NCI-H345 treated with DMSO at 0.1 percent for 48 hours (cell line): ENCODE measurements at regions not wholly inside any gene's neighbourhood (a gene's known extent, or its start where the extent isn't known, plus 50 kb on each side); places are given as distances from the start of the nearest gene placed in this dataset.

ENCODE experiments used
- DNase-seq: peaks from one replicate; lab custom pipeline; 2025; ENCODE audit not compliant: unreplicated experiment; lab: John Stamatoyannopoulos, UW

DNA sequence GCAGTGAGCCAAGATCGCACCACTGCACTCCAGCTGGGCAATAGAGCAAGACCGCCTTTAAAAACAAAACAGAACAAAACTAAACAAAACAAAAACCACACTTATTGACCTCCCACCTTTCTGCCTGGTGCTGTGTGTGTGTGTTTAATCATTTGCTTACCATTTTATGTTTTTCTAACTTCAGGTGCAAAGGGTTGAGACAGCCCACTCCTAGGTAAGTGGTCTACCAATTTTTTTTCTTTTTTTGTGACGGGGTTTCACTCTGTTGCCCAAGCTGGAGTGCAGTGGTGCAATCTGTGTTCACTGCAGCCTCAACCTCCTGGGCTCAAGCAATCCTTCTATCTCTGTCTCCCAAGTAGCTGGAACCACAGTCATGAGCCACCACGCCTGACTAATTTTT is 65.8 kb downstream of the SALL1 start:
- no peak for DNase-seq

DNA sequence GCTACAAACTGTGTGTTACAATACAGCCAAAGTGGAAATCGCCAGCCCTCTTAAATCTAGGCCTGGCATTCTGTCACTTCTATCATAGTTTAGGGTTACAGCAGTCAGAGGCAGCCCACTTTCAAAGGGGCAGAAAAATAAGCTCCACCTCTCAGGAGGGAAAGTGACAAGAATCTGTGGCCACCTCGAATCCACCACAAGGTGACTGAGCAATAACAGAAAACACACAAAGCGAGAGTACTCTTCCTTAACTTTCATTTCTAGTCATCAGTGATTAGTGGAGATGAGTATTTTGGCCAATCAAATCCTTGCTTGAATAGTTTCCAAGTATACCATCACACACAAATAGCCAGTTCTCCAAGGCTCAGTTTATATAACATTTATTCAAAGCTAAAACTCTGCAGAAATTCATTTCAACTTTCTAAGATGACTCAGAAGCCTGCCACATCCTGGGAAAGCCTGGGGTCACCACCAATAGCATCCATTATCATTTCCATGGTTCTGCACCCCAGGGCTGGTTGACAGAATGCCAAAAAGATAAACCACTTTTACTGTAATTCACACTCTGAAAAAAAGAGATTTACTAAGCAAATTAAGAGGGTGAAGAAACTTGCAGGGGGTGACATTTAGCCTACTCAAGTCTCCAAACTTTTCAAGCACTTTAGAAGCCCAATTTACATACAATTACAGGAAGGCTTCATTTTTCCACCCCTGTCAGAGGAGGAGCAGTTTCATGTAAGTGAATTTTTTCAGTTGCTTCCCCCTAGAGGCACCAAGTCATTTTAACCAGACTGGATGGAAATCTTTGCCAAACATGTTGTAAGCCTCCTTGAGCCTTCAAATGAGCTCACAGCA is 66.8 kb downstream of the SALL1 start:
- DNase-seq, result no peak

DNA sequence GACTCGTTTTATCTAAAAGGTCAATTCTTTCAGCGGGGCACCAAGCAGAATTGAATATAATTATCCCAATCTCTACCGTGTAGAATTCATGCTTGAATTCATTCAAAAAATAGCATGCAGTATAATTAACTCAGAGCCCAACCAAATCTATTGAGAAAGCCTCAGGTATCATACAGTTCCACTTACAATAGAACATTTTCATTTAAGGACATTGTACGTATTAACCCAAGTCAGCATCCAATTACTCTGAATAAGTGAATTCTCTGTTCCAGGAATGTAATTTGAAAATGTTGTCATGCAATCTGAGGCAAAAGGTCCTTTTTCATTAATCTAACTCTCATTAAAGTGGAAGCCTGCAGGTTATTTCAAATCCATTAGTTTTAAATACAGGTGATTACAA is 78.5 kb downstream of the SALL1 start:
- no peak for DNase-seq

DNA sequence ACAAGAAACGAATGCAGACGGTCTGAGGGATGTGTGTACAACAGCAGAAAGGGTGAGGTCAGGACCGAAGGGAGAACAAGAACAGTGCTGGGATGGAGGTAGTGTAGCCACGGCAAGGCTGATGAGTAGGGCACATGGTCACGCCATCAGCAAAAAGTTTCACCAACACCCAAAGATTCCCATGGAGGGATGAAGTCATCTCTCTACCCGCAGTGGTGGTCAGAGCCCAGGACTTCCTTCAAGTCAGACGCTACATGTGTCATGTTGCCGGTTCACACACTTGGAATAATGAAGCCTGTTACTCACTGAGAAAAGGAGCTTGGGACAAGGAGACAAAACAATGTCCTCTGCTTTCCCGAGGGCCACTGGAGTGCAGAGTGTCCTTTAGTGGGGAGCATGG is 79.7 kb downstream of the SALL1 start:
- no peak for DNase-seq

DNA sequence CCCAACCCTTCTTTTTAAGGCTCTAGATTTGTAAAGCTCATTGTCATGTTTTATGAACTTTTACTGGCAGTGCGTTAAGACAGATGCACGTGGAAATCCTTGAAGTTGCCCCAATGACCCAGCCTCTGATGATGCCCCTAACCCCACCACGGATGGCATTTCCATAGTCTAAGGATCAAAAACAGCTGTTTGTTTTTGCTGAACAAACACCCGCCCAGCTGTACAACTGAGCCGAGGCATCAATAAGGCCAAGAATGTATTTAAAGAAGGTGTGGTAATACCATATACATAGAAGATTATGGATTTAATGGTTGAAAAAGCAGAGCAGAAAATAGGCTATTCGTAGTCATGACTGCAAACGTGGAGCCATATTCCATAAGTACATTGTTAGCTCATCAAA is 83.7 kb downstream of the SALL1 start:
- DNase-seq, result no peak

DNA sequence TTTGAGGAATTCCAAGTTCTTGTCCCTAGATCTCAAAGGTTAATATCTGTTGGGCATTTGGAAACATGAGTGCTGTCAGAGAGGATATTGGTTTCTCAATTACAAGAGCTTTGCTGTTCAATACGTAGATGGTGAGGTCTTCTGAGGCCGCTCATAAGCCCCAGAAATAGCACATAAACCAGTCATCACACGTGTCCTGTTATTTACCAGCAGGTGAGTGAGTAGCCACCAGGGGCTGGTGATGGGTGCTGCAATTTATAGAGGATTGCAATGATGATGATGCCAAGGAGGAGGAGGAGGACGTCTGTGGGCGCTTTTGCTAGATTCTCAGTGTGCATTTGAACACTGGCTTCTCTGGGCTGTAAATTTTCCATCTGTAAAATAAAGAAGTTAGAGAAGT is 89.0 kb downstream of the SALL1 start:
- DNase-seq, result no peak

DNA sequence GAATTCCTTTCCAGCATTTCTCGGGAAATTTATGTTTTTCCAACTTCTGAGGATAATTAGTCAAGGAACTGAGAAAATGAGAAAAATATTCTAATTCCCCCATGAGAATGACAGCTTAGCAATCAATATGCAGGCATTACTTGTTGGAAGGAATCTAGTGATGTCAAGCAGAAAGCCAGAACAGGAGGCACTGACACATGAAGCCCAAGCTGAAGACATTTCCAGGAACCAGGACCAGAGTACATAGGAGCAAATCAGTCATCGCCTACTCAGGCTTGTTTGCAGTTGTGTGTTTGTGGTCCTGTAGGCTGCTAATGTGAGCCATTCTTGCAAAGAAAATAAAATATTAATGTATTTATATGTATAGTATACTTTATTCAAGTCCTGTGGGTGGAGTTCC is 89.7 kb downstream of the SALL1 start:
- no peak for DNase-seq

DNA sequence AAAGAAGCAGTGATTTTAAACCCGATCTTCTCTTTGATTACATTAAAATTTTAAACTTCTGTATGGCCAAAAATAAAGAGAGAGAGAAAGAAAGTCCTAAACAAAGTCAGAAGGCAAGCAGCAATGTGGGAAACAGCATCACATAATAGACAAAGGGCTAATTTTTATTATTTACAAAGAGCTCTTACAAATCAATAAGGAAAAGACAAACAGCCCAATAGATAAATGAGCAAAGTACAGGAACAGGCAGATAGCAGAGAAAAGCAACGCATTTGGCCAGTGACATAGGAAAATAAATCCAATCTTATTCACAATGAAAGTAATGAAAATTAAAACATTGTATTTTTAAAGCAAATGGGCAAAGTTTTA is 93.1 kb downstream of the SALL1 start:
- no peak for DNase-seq

DNA sequence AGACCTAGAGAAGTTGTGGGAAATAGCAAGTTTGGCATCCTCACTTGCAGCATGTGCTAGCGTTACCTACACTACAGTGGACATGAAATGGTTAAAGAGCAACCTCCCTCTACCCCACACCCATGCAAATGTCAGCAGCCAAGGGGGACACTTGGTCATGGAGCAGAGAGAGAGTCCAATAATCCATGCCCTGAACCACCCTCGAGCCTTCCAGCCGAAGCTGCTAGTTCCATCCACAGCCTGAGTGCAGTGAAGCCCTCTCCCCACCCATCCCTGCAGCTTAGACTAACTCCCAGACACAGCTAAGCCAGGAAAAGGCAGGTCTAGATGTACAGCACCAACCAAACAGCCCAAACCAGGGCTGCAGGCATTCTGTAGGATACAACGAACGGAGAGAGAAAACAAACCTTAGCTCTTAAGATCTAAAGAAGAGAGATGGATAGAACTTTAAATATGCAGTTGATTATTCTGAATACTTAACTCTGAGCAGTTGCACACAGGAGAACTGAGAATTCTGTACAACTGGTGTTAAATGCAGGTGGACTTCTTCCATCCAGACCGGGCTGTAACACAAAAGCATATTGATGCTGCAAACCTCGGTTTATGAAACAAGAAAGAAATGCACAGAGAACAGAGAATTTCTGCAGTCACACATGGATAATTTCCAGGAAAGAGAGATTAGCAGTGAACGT is 93.8 kb downstream of the SALL1 start:
- no peak for DNase-seq

DNA sequence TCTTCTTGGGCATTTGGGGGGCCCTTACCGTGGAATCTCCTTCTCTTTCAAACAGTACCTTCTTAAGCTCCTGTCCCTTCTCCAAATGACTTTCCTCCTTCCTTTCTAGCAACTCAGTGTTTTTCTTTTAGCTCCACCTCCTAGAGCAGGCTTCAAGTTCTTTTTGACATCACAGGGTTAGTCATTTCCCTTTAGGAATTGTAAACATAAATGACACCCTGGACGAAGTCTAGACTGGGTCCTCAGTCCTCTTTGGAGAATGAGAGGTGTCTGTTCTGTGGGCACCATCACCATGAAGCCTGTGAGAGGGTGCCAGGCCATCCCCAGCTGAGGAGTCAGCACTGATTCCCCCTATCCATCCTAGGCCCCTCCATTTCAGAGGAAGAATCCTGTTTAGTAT is 94.7 kb downstream of the SALL1 start:
- DNase-seq, result no peak

DNA sequence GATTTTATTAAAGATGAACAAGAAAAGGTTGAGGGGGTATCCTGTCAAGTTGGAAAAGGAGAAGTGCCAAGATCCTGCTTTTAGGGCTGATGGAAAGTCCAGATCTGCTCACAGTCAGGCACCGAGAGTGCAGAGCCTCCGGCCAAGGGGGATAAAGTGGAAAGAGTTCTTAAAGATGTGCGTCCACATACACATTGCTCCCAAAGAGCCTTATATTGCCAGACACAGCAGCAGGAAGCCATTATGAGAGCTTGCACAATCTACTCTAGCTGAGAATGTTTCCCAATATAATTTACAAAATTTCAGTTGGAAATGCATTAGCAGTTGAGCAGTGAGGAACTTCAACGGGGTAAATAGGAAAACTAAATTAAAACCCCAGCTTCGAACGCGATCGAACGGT is 95.6 kb downstream of the SALL1 start:
- DNase-seq, result no peak

DNA sequence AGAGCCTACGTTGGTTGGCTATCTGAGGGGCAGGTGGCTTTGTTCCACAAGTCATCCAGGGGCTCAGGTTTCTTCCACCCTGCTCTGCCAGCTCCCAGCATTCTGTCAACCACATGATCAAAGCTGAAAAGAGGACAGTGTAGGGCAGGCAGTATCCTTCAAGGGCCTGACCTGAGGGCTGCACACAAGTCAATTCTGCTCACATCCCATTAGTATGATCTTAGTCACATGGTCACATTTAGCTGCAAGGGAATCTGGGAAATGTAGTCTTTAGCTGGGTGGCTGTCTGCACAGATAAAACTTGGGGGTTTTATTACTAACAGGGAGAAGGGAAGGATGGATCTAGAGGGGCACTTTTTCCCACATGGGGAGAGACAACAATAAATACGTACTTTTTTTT is 97.3 kb downstream of the SALL1 start:
- no peak for DNase-seq

DNA sequence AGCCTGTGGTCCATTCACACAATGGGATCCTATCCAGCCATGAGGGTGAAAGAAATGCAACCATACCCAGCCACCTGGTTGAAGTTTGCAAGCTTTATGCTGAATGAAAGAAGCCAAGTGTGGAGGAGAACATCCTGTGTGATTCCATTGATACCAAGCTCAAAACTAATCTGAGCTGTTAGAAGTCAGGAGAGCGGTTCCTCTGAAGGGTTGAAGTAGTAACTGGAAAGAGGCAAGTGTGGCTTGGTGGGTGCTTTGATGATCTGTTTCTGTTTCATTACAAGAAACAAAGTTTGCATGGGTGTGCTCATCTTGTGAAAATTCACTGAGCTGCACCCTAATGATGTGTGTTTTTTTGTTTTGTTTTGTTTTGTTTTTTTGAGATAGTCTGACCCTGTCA is 99.4 kb downstream of the SALL1 start:
- no peak for DNase-seq

DNA sequence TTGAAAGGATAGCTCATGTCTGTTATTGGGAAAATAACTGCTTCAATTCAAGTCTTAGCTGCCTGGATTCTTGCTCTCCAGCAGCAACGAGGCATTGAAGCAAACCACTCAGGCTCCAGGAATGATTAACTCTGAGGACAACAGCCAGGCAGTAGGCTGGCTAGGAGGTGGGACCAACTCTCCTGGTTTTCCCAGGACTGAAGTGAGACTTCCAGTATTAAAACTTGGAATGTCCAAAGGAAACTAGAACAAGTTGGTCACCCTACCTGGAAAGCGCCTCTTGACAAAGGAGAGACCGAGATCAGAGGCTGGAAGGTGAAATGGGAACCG is 100.7 kb downstream of the SALL1 start:
- no peak for DNase-seq

DNA sequence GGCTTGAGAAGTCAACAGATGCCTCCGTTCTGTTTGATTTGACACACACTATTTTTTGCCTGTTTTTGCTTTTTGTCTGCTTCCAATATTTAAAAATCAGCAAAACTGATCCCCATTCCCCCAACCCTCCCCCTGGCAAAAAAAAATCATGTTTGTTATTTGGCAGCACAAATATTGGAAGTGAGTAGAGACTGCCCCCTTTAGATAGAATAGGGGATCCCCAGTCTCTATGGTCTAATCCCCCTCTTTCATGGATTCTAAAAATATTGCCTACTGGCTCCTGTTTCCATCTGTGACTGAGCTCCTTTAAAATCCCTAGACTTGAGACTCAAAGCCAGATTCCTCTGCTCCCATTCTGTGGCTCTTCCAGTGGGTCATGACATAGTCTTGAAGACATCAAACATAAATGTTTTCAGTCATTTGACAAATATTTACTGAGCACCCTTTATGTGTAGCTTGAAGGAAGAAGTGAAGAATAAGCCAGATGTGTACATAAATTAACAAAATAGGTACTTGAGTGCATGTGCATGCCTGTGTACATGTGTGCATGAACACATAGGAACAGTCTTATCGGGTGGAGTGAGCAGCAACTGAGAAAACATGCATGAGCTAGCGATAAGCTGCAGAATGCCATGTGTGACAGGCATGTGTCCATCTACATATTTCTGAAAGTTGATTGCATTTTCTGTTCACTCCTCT is 101.2 kb downstream of the SALL1 start:
- no peak for DNase-seq

DNA sequence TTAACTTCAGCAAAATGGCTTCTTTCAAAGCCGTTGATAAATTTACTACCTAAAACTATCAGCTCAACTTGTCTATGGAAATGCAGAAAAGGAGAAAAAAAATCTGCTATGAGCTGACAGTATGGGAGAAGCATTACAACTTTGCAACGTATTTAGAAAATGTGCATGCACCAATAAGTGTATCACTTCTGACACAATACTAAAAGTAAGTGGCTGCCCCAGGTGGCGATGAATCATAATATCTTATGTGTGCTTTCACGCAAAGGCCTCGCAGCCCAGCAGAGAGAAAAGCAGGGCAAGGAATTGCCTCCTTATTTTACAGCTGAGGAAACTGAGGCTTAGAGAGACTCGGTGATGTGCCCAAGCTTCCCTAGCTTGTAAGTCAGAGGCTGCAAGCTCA is 101.8 kb downstream of the SALL1 start:
- no peak for DNase-seq

DNA sequence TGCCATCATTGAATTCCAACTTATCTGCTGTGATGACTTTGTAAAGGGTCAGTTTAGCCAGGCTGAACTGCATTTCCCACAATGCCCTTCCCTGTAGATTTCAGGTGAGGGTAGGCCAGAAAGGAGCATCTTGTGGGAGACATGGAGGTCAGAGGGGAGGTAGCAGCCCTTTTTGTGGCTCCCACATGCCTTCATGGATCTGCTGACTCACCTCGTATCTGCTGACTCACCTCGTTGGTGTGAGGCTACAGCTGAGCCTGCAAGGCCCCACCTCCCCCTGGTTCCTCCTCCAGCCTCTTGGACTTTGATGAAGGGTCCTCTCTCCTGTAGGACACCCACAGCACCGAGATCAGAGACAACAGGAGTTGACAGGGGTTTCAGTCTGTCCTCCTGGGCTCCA is 102.5 kb downstream of the SALL1 start:
- DNase-seq, result no peak

DNA sequence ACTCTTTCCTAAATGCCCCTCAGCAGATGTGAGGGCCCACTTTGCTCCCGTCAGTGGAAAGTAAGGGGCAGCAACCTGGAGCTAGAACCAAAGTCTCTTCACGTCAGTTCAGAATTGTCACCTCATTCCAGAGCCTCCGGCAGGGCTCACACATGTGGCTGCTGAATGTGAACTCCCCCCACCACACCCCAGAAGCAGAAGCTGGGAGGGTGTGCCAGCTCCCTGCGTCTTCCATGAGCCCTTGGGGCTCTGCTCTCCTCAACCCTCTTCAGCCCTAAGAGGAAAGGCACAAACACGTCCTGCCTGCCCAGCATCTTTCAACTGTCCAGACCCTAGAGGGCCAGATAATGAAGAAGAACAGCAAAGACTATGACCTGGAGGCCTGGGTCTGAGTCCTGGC is 105.3 kb downstream of the SALL1 start:
- DNase-seq, result no peak

DNA sequence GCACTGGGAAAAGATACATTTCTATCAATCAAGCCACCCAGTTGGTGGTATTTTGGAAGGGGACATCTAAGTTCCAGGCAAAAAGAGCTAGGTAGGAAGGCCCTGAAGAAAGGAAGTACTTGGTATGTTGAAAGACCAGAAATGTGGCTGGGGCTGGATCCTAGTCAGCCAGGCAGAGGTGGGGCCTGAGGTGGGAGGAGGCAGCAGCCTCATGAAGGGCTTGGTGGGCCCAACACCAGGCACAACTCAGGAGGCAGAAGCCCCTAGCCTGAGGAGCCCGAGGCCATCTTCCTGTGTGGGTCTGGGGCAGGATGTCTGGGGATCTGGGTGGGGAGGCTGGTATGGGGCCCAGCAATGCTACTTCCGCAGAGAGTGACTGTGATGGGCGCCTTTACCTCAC is 105.9 kb downstream of the SALL1 start:
- no peak for DNase-seq

DNA sequence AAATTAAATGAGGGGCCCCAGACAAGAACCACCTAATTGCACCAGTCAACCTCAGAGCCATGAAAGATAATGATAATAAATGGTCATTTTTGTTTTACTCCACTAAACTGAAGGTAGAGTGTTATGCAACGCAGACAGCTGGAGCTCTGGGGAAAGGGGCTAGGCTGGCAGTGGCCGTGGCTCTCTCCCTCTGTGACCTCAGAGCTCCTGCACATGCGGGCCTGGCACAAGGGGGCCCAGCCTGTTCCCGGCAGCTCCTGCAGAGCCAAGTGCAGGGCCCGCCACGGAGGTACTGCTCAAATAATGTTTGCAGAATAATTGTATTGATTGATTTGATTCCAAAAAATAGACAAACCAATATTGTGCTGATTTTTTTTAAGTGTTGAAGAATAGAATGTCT is 109.5 kb downstream of the SALL1 start:
- DNase-seq, result no peak

DNA sequence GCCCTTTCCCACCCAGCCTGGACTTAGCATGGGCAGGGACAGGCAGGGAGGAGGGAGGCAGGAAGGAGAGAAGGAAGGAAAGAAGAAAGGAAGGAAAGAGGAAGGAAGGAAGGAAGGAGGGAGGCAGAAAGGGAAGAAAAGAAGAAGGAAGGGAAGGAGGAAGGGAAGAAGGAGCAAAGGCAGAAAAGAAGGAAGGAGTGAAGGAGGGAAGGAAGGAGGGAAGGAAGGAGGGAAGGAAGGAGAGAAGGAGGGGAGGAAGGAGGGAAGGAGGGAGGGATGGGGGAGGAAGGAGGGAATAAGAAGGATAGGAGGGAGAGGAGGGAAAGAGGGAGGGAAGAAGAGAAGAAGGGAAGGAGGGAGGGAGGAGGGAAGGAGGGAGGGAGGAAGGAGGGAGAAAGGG is 110.4 kb downstream of the SALL1 start:
- no peak for DNase-seq

DNA sequence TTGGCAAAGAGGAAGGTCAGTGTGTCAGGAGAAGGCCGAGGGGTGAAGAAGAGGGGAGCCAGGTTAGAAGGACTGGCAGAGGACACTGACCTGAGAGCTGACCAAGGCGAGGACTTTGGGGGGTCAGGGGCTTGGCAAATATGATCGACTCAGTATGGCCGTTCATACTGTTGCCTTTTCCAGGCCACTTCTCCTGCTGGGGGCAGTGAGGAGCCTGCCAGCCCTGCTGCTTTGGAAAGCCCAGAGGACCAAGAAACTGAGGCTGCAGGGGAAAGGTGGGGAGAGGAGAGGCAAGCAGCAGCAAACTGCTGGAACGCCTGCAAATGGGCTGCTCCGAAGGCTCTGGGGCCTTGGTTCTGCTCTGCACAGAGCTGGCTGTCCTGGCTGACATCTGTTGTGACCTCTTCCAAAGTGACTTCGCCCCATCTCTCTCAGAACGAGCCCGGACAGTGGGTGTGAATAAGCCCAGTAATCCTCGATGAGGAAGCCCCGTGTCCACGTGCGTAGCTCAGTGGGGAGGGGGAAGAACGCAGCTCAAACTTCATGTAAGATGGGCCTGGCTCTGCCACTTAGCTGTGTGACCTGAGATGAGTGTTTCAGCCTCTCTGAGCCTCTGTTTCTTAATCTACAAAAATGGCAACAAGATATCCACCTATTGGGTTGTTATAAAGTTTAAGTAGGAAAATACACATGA is 111.3 kb downstream of the SALL1 start:
- no peak for DNase-seq
